Thyroid gland (tissue), 4 donors: ENCODE measurements at regions not wholly inside any gene's neighbourhood (a gene's known extent, or its start where the extent isn't known, plus 50 kb on each side); places are given as distances from the start of the nearest gene placed in this dataset.
A peak's percentile ranks its signal among the peaks of the same experiment; 100 is the strongest.

Experiments used
- DNase-seq, 2 donors: peaks; one replicate each; pipeline ENCODE4 v3.0.0-alpha.2; 2019
- H3K27ac ChIP-seq, 3 donors: fragments of 200-600 bp; sonication (generic); 1 replicate in 2 of 3; 2 replicates in 1 of 3; pipeline ENCODE4 v1.5.1; 2016 to 2019; ENCODE audit warnings: mild to moderate bottlenecking in 1 of 3, moderate library complexity in 1 of 3
- H3K27me3 ChIP-seq: fragments of 200-600 bp; sonication (generic); one replicate; pipeline ENCODE4 v1.5.1; 2019
- H3K36me3 ChIP-seq, 2 donors: fragments of 200-600 bp; sonication (generic); one replicate each; pipeline ENCODE4 v1.5.1; 2016 to 2019
- H3K4me1 ChIP-seq, 2 donors: fragments of 200-600 bp; sonication (generic); one replicate each; pipeline ENCODE4 v1.5.1; 2017 to 2019
- H3K4me3 ChIP-seq, 3 donors: fragments of 200-600 bp; sonication (generic); replicated peaks in 1 of 3; 1 replicate in 2 of 3; 2 replicates in 1 of 3; pipeline ENCODE4 v1.5.1; 2016; ENCODE audit warnings: mild to moderate bottlenecking in 1 of 3
- H3K9me3 ChIP-seq: fragments of 200-600 bp; sonication (generic); one replicate; pipeline ENCODE4 v1.5.1; 2017
- POLR2A ChIP-seq, 2 donors: fragments of 450-650 bp; IDR thresholded peaks; one replicate each; pipeline ENCODE4 v1.6.1; 2017; ENCODE audit warnings: antibody characterized with exemption in 2 of 2, mild to moderate bottlenecking in 2 of 2, moderate library complexity in 1 of 2
- WGBS, 2 donors: methylation state at CpG; one replicate each; pipeline ENCODE4 v1.1.5; 2017; 5-methylcytosine and 5-hydroxymethylcytosine counted together
- intact Hi-C: fragments of 100-400 bp; cut with DNase I; formaldehyde crosslinking; loops from one replicate; pipeline ENCODE4 v1.15.1; 2023
- TF ChIP-seq, protein P1 (sequence below), 6 experiments: fragments of 200-600 bp in 3 of 6; fragments of 450-650 bp in 3 of 6; sonication (generic) in 3 of 6; IDR thresholded peaks; one replicate each; pipeline ENCODE4 v1.5.1; 2016 to 2019; ENCODE audit warnings: antibody characterized with exemption in 6 of 6, mild to moderate bottlenecking in 2 of 6, inconsistent platforms in 1 of 6, moderate library complexity in 1 of 6

GRCh38 chr7:33813331-33813730, 92.0 kb upstream of the BMPER start:
- Histone ChIP-seq H3K9me3 (no peaks in the 10 kb centered on the region), H3K4me1 (peaks cover 0 to 3% of the 10 kb centered on the region in 2 donors), H3K36me3 (no peaks in the 10 kb centered on the region), H3K27me3 (no peaks in the 10 kb centered on the region), H3K27ac (no peak overlapping the region), H3K4me3 (no peak overlapping the region)
- WGBS, 2 donors: 84 to 91% methylated on average over 4 of the region's 4 CpGs
- intact Hi-C loops: no loop called here
- DNase-seq: no peak
- no peak for TF ChIP-seq POLR2A (IDR thresholded peaks at IDR 0.05)
- TF ChIP-seq, protein P1, sequence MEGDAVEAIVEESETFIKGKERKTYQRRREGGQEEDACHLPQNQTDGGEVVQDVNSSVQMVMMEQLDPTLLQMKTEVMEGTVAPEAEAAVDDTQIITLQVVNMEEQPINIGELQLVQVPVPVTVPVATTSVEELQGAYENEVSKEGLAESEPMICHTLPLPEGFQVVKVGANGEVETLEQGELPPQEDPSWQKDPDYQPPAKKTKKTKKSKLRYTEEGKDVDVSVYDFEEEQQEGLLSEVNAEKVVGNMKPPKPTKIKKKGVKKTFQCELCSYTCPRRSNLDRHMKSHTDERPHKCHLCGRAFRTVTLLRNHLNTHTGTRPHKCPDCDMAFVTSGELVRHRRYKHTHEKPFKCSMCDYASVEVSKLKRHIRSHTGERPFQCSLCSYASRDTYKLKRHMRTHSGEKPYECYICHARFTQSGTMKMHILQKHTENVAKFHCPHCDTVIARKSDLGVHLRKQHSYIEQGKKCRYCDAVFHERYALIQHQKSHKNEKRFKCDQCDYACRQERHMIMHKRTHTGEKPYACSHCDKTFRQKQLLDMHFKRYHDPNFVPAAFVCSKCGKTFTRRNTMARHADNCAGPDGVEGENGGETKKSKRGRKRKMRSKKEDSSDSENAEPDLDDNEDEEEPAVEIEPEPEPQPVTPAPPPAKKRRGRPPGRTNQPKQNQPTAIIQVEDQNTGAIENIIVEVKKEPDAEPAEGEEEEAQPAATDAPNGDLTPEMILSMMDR (IDR thresholded peaks at IDR 0.05): no peak

GRCh38 chr7:33814400-33814799, 90.9 kb upstream of the BMPER start:
- TF ChIP-seq, protein P1 (IDR thresholded peaks at IDR 0.05): no peak
- TF ChIP-seq POLR2A (IDR thresholded peaks at IDR 0.05): no peak
- 56 to 68% methylated on average over 6 of the region's 6 CpGs for WGBS, 2 donors
- no peaks in the 10 kb centered on the region for H3K36me3 ChIP-seq
- H3K9me3 ChIP-seq: no peaks in the 10 kb centered on the region
- no peak overlapping the region for H3K4me3 ChIP-seq
- H3K4me1 ChIP-seq: no peaks in the 10 kb centered on the region
- no peak for DNase-seq
- peak overlapping the region in 2 of 3 donors; percentile 14 to 41 for H3K27ac ChIP-seq
- H3K27me3 ChIP-seq: no peaks in the 10 kb centered on the region
- intact Hi-C loops: no loop called here

DNA sequence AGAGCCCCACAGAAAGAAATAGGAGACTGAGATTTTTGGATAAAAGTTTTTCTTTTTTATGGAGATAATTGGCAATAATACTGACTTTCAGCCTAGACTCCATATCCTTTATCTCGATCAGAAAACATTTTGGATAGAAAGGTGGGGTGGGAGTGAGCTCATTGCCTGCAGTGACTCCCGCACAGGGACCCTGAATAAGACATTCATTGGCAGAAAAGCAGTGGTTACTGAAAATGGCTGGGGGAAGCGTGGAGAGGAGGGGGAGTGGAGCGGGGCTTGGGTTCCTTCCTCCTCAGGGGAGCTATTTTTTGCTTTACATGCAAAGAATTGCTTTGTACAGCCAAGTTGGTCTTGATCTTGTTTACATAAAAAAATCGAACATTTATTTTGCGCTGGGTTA, 90.4 kb upstream of the BMPER start:
- Histone ChIP-seq H3K27ac (peak overlapping the region in 1 of 3 donors; percentile 41), H3K4me3 (no peak overlapping the region)
- WGBS, 2 donors: 65 to 67% methylated on average over 6 of the region's 6 CpGs

GRCh38 chr7:33815336-33815735, 90.0 kb upstream of the BMPER start:
- no peak for DNase-seq
- no peaks in the 10 kb centered on the region for H3K9me3 ChIP-seq

More for the DNA sequence above, 90.4 kb upstream of the BMPER start:
- TF ChIP-seq, protein P1 (IDR thresholded peaks at IDR 0.05): no peak
- no peak for TF ChIP-seq POLR2A (IDR thresholded peaks at IDR 0.05)
- H3K27me3 ChIP-seq: no peaks in the 10 kb centered on the region
- no peaks in the 10 kb centered on the region for H3K4me1 ChIP-seq
- DNase-seq: no peak
- H3K36me3 ChIP-seq: no peaks in the 10 kb centered on the region
- no peaks in the 10 kb centered on the region for H3K9me3 ChIP-seq
- intact Hi-C loops: no loop called here

GRCh38 chr7:33816106-33816505, 89.2 kb upstream of the BMPER start:
- Histone ChIP-seq H3K9me3 (no peaks in the 10 kb centered on the region), H3K4me1 (no peaks in the 10 kb centered on the region), H3K4me3 (no peak overlapping the region), H3K27ac (no peak overlapping the region), H3K36me3 (no peaks in the 10 kb centered on the region), H3K27me3 (no peaks in the 10 kb centered on the region)
- intact Hi-C loops: no loop called here
- no peak for TF ChIP-seq POLR2A (IDR thresholded peaks at IDR 0.05)
- TF ChIP-seq, protein P1 (IDR thresholded peaks at IDR 0.05): no peak
- no peak for DNase-seq

More at GRCh38 chr7:33815336-33815735, 90.0 kb upstream of the BMPER start:
- intact Hi-C loops: no loop called here
- H3K27me3 ChIP-seq: no peaks in the 10 kb centered on the region
- peak overlapping the region in 1 of 3 donors; percentile 41 for H3K27ac ChIP-seq
- no peak overlapping the region for H3K4me3 ChIP-seq
- H3K4me1 ChIP-seq: no peaks in the 10 kb centered on the region
- 63 to 80% methylated on average over 3 of the region's 3 CpGs for WGBS, 2 donors
- TF ChIP-seq, protein P1 (IDR thresholded peaks at IDR 0.05): no peak
- no peak for TF ChIP-seq POLR2A (IDR thresholded peaks at IDR 0.05)
- H3K36me3 ChIP-seq: no peaks in the 10 kb centered on the region
